BLaER1 treated with 17β-estradiol and CSF1 and Interleukin-3, amounts not matched to agents 10 nM and 100 nM (cell line): ENCODE measurements at regions not wholly inside any gene's neighbourhood (a gene's known extent, or its start where the extent isn't known, plus 50 kb on each side); places are given as distances from the start of the nearest gene placed in this dataset.

Experiments
- H3K27ac ChIP-seq, 11 experiments: shearing (Covaris generic); formaldehyde crosslinking; 2 replicates each; pipeline ENCODE4 v1.8.1; 2022
- H3K27me3 ChIP-seq, 11 experiments: shearing (Covaris generic); formaldehyde crosslinking; 2 replicates each; pipeline ENCODE4 v1.8.1; 2022
- H3K36me3 ChIP-seq, 11 experiments: shearing (Covaris generic); formaldehyde crosslinking; 2 replicates each; pipeline ENCODE4 v1.8.1; 2022
- H3K4me1 ChIP-seq, 10 experiments: shearing (Covaris generic); formaldehyde crosslinking; 2 replicates each; pipeline ENCODE4 v1.8.1; 2022
- H3K4me2 ChIP-seq, 11 experiments: shearing (Covaris generic); formaldehyde crosslinking; 2 replicates each; pipeline ENCODE4 v1.8.1; 2022
- H3K4me3 ChIP-seq, 10 experiments: shearing (Covaris generic); formaldehyde crosslinking; 2 replicates each; pipeline ENCODE4 v1.8.1; 2022
- H3K9ac ChIP-seq, 11 experiments: shearing (Covaris generic); formaldehyde crosslinking; 2 replicates each; pipeline ENCODE4 v1.8.1; 2022
- H3K9me3 ChIP-seq, 11 experiments: shearing (Covaris generic); formaldehyde crosslinking; replicated peaks in 1 of 11; 2 replicates each; pipeline ENCODE4 v1.8.1; 2022
- H4K20me1 ChIP-seq, 11 experiments: shearing (Covaris generic); formaldehyde crosslinking; 2 replicates each; pipeline ENCODE4 v1.8.1; 2022
- Cebpa-rat ChIP-seq, 11 experiments: shearing (Covaris generic); IDR thresholded peaks; 2 replicates each; pipeline ENCODE4 v1.8.1; 2022

DNA sequence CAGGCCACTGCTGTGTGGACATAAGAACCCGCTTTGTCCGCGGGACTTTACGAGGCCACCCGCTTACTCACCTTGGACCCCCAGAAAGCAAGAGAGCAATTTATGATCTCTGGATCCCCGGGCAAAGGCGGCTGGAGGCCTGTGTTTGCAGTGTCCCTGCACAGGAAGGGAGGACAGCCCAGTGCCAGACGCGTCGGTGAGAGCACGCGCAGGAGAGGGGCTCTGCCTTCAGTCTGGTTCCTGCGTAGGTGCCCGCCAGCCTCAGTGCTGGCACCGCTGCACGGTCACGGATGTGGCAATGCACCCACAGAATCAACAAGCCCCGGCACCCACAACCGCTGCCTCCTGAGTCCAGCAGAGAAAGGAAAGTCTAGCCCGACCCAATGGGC, 248.4 kb downstream of the C16orf95 start:
- TF ChIP-seq Cebpa-rat (IDR thresholded peaks at IDR 0.05) = no peak
- H3K36me3 ChIP-seq = no peaks in the 10 kb centered on the region
- no peak overlapping the region for H3K4me3 ChIP-seq
- no peaks in the 10 kb centered on the region for H3K27me3 ChIP-seq
- no peaks in the 10 kb centered on the region for H3K9me3 ChIP-seq
- H3K27ac ChIP-seq = no peak overlapping the region
- no peak overlapping the region for H3K9ac ChIP-seq
- H3K4me1 ChIP-seq = peaks cover 14 to 27% (median 23%) of the 10 kb centered on the region in 10 experiments
- H3K4me2 ChIP-seq = no peak overlapping the region
- H4K20me1 ChIP-seq = no peaks in the 10 kb centered on the region

GRCh38 chr16:87070657-87071056, 246.5 kb downstream of the C16orf95 start:
- no peaks in the 10 kb centered on the region for H3K27me3 ChIP-seq
- no peak overlapping the region for H3K9ac ChIP-seq
- H3K4me1 ChIP-seq = peaks cover 11 to 33% (median 25%) of the 10 kb centered on the region in 10 experiments; a peak in 19 of 20 replicates
- no peak overlapping the region for H3K27ac ChIP-seq
- no peaks in the 10 kb centered on the region for H4K20me1 ChIP-seq
- H3K36me3 ChIP-seq = no peaks in the 10 kb centered on the region
- H3K4me3 ChIP-seq = no peak overlapping the region
- no peak overlapping the region for H3K4me2 ChIP-seq
- no peak for TF ChIP-seq Cebpa-rat (IDR thresholded peaks at IDR 0.05)
- H3K9me3 ChIP-seq = peaks cover 0 to 5% (median 4%) of the 10 kb centered on the region in 11 experiments; a peak in 8 of 22 replicates

DNA sequence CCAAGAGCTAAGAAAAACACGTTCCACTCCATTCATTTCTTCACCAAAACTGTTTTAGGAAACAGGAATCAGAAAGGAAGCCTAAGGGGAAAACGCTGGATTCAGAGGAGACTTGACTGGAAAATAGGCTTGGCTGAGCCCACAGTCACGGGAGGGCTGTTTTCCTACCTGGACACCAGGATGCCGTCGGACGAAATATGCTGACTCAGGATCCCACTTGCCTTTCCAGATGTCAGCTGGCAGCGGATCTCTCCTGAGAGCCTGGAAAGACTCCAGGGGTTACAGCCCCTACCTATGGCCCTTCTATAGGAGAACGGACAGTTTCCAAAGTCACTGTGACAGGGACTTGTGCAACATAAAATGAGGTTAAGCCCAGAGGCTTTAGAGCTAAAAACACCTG, 245.1 kb downstream of the C16orf95 start:
- Histone ChIP-seq H3K36me3 (no peaks in the 10 kb centered on the region), H3K27ac (no peak overlapping the region), H3K27me3 (no peaks in the 10 kb centered on the region), H3K4me2 (no peak overlapping the region), H3K9ac (no peak overlapping the region), H3K4me1 (peaks cover 8 to 30% (median 23%) of the 10 kb centered on the region in 10 experiments; a peak in 19 of 20 replicates), H4K20me1 (no peaks in the 10 kb centered on the region), H3K9me3 (peaks cover 0 to 11% (median 6%) of the 10 kb centered on the region in 11 experiments; a peak in 8 of 22 replicates), H3K4me3 (no peak overlapping the region)
- no peak for TF ChIP-seq Cebpa-rat (IDR thresholded peaks at IDR 0.05)

DNA sequence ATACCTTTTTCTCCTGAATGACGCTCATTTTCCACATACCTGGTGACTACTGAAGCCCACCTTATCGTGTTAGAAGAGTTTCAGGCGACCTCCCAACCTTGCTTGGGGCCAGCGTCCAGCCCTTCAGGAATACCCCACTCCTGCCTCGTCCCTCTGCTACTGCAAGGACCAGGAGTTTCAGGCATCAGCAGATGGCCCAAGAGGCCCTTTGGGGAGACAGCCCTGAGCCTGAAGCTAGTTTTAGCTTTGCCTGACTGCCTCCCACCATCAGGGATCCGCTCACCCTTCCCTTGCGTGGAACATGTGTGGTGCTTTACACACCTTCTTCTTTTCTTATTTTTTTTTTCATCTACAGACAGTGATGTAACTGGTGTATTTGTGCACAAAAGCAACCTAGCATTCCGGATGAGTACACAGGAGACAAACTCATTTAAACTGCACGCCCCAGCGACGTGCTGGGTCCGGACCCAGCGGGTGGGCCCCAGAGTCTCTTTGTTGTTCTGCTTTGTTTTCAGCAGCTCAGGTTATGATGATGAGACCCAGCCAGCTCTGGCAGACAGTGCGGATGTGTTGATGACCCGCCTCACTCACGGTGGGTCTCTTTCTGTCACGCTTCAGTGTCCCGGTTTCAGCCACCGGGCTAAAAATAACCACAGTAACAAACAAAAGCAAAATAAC, 242.4 kb downstream of the C16orf95 start:
- H3K9ac ChIP-seq = peak overlapping the region in 8 of 11 experiments; percentile 15 to 69 (median 36); a peak in 12 of 22 replicates

DNA sequence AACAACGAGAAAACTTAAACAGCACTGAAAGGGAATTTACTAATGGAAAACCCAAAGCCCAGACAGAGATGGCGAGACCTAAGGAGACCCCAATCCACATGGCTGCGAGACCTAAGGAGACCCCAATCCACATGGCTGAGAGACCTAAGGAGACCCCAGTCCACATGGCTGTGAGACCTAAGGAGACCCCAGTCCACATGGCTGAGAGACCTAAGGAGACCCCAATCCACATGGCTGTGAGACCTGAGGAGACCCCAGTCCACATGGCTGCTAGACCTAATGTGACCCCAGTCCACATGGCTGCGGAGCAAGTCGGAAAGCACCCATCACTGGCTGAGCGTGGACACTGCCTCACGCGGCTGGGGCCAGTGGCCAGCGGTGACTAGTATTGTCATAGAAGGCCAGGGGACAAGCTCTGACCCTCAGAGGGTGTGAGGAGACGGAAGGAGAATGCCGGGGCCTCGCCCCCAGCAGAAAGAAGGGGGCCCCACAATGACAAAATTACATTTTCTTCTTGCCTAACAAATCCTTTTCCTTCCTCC, 241.8 kb downstream of the C16orf95 start:
- peaks cover 6 to 25% (median 16%) of the 10 kb centered on the region in 11 experiments for H3K9me3 ChIP-seq
- no peaks in the 10 kb centered on the region for H4K20me1 ChIP-seq
- H3K36me3 ChIP-seq = no peaks in the 10 kb centered on the region
- no peaks in the 10 kb centered on the region for H3K27me3 ChIP-seq
- no peak for TF ChIP-seq Cebpa-rat (IDR thresholded peaks at IDR 0.05)
- peak overlapping the region in 10 of 11 experiments; percentile 14 to 86 (median 68); a peak in 18 of 22 replicates for H3K27ac ChIP-seq
- H3K4me1 ChIP-seq = peaks cover 8 to 31% (median 25%) of the 10 kb centered on the region in 10 experiments; a peak in 19 of 20 replicates
- H3K4me3 ChIP-seq = peak overlapping the region in 2 of 10 experiments; percentile 16 to 17; a peak in 2 of 20 replicates
- H3K9ac ChIP-seq = peak overlapping the region in 8 of 11 experiments; percentile 15 to 69 (median 36); a peak in 12 of 22 replicates
- peak overlapping the region; percentile 30 to 94 (median 66); a peak in 21 of 22 replicates for H3K4me2 ChIP-seq

More for the DNA sequence above, 242.4 kb downstream of the C16orf95 start:
- no peaks in the 10 kb centered on the region for H4K20me1 ChIP-seq
- peaks cover 0 to 19% (median 10%) of the 10 kb centered on the region in 11 experiments; a peak in 16 of 22 replicates for H3K9me3 ChIP-seq
- H3K4me3 ChIP-seq = peak overlapping the region in 4 of 10 experiments; percentile 16 to 24 (median 17); a peak in 4 of 20 replicates
- H3K36me3 ChIP-seq = no peaks in the 10 kb centered on the region
- TF ChIP-seq Cebpa-rat (IDR thresholded peaks at IDR 0.05) = no peak
- peak overlapping the region; percentile 30 to 94 (median 66); a peak in 21 of 22 replicates for H3K4me2 ChIP-seq
- H3K4me1 ChIP-seq = peaks cover 8 to 31% (median 25%) of the 10 kb centered on the region in 10 experiments; a peak in 19 of 20 replicates
- peak overlapping the region in 9 of 11 experiments; percentile 33 to 86 (median 68); a peak in 18 of 22 replicates for H3K27ac ChIP-seq
- H3K27me3 ChIP-seq = no peaks in the 10 kb centered on the region

- no peaks in the 10 kb centered on the region for H4K20me1 ChIP-seq
- peaks cover 8 to 31% (median 25%) of the 10 kb centered on the region in 10 experiments; a peak in 19 of 20 replicates for H3K4me1 ChIP-seq
- no peak overlapping the region for H3K4me3 ChIP-seq
- TF ChIP-seq Cebpa-rat (IDR thresholded peaks at IDR 0.05) = no peak
- no peaks in the 10 kb centered on the region for H3K36me3 ChIP-seq
- H3K9me3 ChIP-seq = peaks cover 16 to 35% (median 26%) of the 10 kb centered on the region in 11 experiments
- H3K4me2 ChIP-seq = peak overlapping the region in 6 of 11 experiments; percentile 3 to 54 (median 24); a peak in 8 of 22 replicates
- no peaks in the 10 kb centered on the region for H3K27me3 ChIP-seq
- no peak overlapping the region for H3K9ac ChIP-seq
- H3K27ac ChIP-seq = peak overlapping the region in 2 of 11 experiments; percentile 36 to 72; a peak in 1 of 22 replicates
Measured at GRCh38 chr16:87076331-87076949, 240.8 kb downstream of the C16orf95 start.

DNA sequence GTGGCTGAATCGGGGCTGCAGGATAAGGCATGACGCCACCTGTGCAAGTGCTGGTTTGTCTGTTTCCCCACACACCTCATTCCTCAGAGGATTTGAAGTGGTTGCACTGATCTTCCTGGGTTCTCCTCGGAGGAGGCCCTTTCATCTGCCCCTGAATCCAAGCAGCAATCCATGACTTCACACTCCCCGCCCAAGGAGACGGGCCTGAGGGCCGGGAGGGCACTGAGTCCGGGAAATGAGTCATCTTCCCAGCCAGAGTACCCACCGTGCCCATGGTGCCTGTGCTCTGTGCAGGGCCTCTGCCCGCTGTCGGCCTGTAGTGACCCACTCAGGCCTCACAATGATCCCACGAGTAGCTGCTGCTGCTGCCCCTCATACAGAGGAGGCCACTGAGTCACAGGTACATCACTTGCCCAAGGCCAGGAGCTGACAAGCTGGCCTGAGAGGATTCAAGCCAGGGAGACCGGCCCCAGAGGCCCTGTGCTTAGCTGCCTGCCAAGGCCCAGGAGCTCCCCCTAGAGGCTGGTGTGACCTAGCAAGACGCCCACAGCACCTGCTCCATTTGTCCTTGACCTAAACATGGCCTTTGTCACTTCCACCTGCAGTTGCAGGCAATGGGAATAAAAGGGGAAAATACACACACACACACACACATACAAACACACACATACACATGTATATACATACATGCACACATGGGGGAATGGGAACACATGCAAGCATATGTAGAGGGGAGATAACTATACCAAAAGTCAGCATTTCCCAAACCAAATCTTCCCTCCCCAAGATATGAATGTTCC, 240.0 kb downstream of the C16orf95 start:
- peak overlapping the region in 1 of 11 experiments; percentile 36; a peak in 1 of 22 replicates for H3K27ac ChIP-seq
- H3K9ac ChIP-seq = no peak overlapping the region
- no peak overlapping the region for H3K4me3 ChIP-seq
- H3K27me3 ChIP-seq = no peaks in the 10 kb centered on the region
- no peaks in the 10 kb centered on the region for H4K20me1 ChIP-seq
- H3K9me3 ChIP-seq = peaks cover 23 to 43% (median 33%) of the 10 kb centered on the region in 11 experiments
- no peaks in the 10 kb centered on the region for H3K36me3 ChIP-seq
- peak overlapping the region in 7 of 11 experiments; percentile 3 to 54 (median 29); a peak in 9 of 22 replicates for H3K4me2 ChIP-seq
- no peak for TF ChIP-seq Cebpa-rat (IDR thresholded peaks at IDR 0.05)
- peaks cover 8 to 31% (median 25%) of the 10 kb centered on the region in 10 experiments; a peak in 19 of 20 replicates for H3K4me1 ChIP-seq

- TF ChIP-seq Cebpa-rat (IDR thresholded peaks at IDR 0.05) = no peak
- H4K20me1 ChIP-seq = no peaks in the 10 kb centered on the region
- H3K9me3 ChIP-seq = peaks cover 29 to 48% (median 39%) of the 10 kb centered on the region in 11 experiments
- H3K4me2 ChIP-seq = no peak overlapping the region
- no peaks in the 10 kb centered on the region for H3K36me3 ChIP-seq
- H3K9ac ChIP-seq = no peak overlapping the region
- no peak overlapping the region for H3K27ac ChIP-seq
- peaks cover 8 to 31% (median 25%) of the 10 kb centered on the region in 10 experiments; a peak in 19 of 20 replicates for H3K4me1 ChIP-seq
- no peak overlapping the region for H3K4me3 ChIP-seq
- H3K27me3 ChIP-seq = no peaks in the 10 kb centered on the region
Measured at GRCh38 chr16:87077750-87078127, 239.5 kb downstream of the C16orf95 start.
